Chondrocyte (in vitro differentiated cells): ENCODE measurements at regions not wholly inside any gene's neighbourhood (a gene's known extent, or its start where the extent isn't known, plus 50 kb on each side); places are given as distances from the start of the nearest gene placed in this dataset.
A peak's percentile ranks its signal among the peaks of the same experiment; 100 is the strongest.

ENCODE experiments used
- DNase-seq: peaks from one replicate; pipeline ENCODE4 v3.0.0; 2021; ENCODE audit warnings: mixed read lengths, low spot score
- H3K27ac Mint-ChIP-seq: one replicate; pipeline ENCODE4 v1.8.0; 2021; ENCODE audit warnings: mild to moderate bottlenecking, moderate library complexity, mixed read lengths; ENCODE audit not compliant: unreplicated experiment
- H3K27me3 Mint-ChIP-seq: 2 replicates; pipeline ENCODE4 v1.8.0; 2021; ENCODE audit warnings: low read depth, mixed read lengths
- H3K36me3 Mint-ChIP-seq: 2 replicates; pipeline ENCODE4 v1.8.0; 2021; ENCODE audit warnings: low read depth, mixed read lengths
- H3K4me1 Mint-ChIP-seq: 2 replicates; pipeline ENCODE4 v1.8.0; 2021; ENCODE audit warnings: low read depth, mild to moderate bottlenecking, mixed read lengths
- H3K4me3 Mint-ChIP-seq: one replicate; pipeline ENCODE4 v1.8.0; 2021; ENCODE audit warnings: mild to moderate bottlenecking, moderate library complexity, mixed read lengths; ENCODE audit not compliant: unreplicated experiment
- H3K9me3 Mint-ChIP-seq: 2 replicates; pipeline ENCODE4 v1.8.0; 2021; ENCODE audit warnings: low read depth, mixed read lengths
- TF ChIP-seq, protein P1 (sequence below): fragments of 200-600 bp; sonication (generic); IDR thresholded peaks from 2 replicates; pipeline ENCODE4 v1.5.0; 2021; ENCODE audit warnings: antibody characterized with exemption, mild to moderate bottlenecking, moderate library complexity

DNA sequence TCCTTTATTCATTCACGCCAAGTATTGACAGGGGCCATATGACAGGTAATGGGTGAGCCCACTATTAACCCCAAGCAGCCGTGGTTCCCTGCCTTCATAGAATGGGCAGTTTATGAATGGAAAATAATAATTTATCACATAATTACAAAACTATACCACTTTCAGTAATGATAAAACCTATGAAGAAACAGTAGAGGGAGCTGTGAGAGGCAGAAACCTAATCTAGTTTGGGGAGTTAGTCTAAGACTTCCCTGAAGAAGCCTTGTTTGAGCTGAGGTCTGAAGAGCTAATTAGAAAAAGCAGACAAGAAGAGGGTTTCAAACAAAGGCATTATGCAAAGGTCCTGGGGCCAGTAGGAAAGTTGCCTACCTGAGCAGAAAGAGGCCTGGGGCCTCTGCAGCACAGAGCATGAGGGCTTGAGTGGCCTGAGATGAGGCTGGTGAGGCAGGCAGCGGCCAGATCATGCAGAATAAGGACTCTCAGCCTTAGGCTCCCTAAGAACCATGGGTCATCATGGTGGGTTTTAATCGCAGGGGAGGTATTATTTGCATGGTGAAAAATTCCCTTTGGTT lies 142.8 kb downstream of the ATG4C start:
- no peaks in the 10 kb centered on the region for H3K36me3 Mint-ChIP-seq
- peaks cover 11% of the 10 kb centered on the region for H3K27me3 Mint-ChIP-seq
- no peaks in the 10 kb centered on the region for H3K9me3 Mint-ChIP-seq
- H3K4me1 Mint-ChIP-seq = no peaks in the 10 kb centered on the region
- TF ChIP-seq, protein P1, sequence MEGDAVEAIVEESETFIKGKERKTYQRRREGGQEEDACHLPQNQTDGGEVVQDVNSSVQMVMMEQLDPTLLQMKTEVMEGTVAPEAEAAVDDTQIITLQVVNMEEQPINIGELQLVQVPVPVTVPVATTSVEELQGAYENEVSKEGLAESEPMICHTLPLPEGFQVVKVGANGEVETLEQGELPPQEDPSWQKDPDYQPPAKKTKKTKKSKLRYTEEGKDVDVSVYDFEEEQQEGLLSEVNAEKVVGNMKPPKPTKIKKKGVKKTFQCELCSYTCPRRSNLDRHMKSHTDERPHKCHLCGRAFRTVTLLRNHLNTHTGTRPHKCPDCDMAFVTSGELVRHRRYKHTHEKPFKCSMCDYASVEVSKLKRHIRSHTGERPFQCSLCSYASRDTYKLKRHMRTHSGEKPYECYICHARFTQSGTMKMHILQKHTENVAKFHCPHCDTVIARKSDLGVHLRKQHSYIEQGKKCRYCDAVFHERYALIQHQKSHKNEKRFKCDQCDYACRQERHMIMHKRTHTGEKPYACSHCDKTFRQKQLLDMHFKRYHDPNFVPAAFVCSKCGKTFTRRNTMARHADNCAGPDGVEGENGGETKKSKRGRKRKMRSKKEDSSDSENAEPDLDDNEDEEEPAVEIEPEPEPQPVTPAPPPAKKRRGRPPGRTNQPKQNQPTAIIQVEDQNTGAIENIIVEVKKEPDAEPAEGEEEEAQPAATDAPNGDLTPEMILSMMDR = peak; percentile 54
- no peak for DNase-seq
- H3K4me3 Mint-ChIP-seq = no peak overlapping the region
- no peak overlapping the region for H3K27ac Mint-ChIP-seq

DNA sequence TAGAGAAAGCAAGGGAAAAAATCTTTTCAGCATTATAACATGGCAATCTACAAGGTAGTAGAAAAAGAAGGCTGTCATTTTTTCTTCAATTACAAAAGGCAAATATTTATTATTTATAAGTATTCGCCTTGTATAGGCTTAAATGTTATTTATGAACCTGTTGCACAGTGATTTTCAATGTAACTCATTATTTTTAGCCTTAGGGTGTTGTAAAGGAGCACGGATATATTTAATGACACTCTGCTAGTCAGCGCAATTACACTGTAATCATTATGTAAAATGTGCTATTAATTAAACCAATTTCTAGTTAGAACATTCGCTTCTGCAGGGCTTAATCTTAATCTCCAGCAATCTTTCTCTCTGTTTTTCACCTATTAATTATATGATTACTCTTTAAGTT lies 145.0 kb downstream of the ATG4C start:
- H3K9me3 Mint-ChIP-seq = no peaks in the 10 kb centered on the region
- no peak for DNase-seq
- no peak overlapping the region for H3K27ac Mint-ChIP-seq
- no peaks in the 10 kb centered on the region for H3K36me3 Mint-ChIP-seq
- TF ChIP-seq, protein P1 = no peak
- peaks cover 15% of the 10 kb centered on the region for H3K27me3 Mint-ChIP-seq
- no peaks in the 10 kb centered on the region for H3K4me1 Mint-ChIP-seq
- no peak overlapping the region for H3K4me3 Mint-ChIP-seq

DNA sequence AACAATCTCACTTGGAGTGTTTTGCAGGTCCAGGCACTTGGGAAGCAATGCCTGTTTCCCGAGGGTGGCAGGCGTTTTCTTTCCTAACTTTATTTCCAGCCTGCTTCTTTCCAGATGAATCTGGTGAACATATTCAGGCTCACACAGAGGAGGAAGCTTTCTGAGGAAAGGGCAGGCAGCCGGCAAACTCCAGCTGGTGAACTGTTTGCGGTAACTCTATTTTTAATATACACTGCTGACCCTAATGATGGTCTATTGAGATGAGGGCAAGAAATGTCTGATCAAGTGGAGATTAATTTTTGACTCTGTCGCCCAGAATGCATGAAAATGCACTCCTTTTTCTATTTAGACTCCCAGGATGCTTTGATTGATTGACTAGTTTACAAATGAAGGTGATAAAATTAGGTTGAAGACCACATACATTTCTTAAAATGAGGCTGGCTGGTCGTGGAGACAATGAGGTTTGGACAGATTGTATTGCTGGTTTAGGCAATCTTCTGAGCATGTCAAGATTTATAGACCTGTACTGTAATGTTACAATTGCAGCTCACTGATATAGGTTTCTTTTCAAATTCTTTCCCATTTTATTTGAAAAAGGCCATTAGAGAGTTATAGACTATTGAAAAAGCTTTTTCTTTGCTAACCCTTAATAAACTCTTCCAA lies 153.8 kb downstream of the ATG4C start:
- no peaks in the 10 kb centered on the region for H3K4me1 Mint-ChIP-seq
- H3K27me3 Mint-ChIP-seq = peaks cover 13% of the 10 kb centered on the region
- H3K27ac Mint-ChIP-seq = no peak overlapping the region
- no peak for DNase-seq
- H3K4me3 Mint-ChIP-seq = no peak overlapping the region
- no peaks in the 10 kb centered on the region for H3K9me3 Mint-ChIP-seq
- TF ChIP-seq, protein P1 = no peak
- H3K36me3 Mint-ChIP-seq = no peaks in the 10 kb centered on the region

DNA sequence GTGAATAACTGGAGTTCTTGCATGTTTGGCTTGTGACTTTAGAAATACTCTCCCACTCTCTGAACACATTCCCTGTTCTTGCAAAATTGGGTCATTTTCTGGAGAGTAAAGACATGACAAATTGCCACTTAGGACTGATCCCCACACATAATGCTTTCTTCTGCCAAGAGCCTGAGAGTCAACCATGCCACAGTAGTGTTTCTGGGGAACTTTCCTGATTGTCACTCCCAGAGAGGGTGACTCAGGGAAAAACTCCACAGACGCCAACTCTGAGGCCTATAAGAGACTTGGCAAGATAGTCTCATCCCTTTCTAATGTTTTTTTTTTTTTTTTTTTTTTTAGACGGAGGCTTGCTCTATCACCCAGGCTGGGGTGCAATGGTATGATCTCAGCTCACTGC lies 157.8 kb downstream of the ATG4C start:
- H3K36me3 Mint-ChIP-seq = no peaks in the 10 kb centered on the region
- no peak overlapping the region for H3K27ac Mint-ChIP-seq
- TF ChIP-seq, protein P1 = no peak
- no peaks in the 10 kb centered on the region for H3K4me1 Mint-ChIP-seq
- H3K4me3 Mint-ChIP-seq = no peak overlapping the region
- H3K27me3 Mint-ChIP-seq = peaks cover 9% of the 10 kb centered on the region
- H3K9me3 Mint-ChIP-seq = no peaks in the 10 kb centered on the region
- no peak for DNase-seq

DNA sequence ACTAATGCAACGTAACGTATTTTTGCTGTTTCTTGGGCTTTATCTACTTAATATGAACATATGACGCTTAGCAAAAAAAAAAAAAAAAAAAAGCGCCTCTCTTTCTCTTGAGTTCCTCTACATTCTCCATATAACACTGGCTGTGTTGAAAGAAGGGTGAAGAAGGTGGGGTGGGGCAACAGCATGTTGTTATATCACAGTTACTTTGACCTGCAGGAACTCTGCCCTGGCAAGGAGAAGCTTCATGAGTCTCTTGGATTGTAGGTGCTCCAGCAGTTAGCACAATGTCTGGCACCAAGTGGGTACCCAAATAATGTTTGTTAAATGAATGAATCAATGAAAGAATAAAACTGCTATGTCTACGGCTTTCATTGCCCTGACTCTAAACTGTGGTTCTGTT lies 162.6 kb downstream of the ATG4C start:
- TF ChIP-seq, protein P1 = no peak
- Mint-ChIP-seq H3K4me1 (no peaks in the 10 kb centered on the region), H3K36me3 (no peaks in the 10 kb centered on the region), H3K27me3 (peaks cover 19% of the 10 kb centered on the region), H3K4me3 (no peak overlapping the region), H3K9me3 (no peaks in the 10 kb centered on the region), H3K27ac (no peak overlapping the region)
- DNase-seq = no peak
